ENCODE measurements at regions not wholly inside any gene's neighbourhood (a gene's known extent, or its start where the extent isn't known, plus 50 kb on each side); places are given as distances from the start of the nearest gene placed in this dataset.

DNA sequence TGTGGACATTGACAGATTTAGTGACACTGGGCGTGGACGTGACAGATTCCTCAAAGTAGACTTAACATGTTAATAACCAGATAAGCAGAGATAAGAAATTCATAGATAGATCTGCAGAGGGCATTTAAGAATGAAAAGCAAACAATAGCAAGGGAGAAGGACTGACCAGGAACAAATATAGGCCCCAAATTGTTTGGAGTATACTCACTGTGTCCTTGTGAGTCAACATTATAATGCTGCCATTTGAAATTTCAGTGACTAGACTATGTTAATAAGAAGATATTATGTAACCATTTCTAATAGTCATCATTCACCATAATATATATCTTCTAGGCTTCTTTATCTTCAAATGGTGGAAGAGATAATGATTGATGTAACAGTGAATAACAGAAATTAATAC lies 78.1 kb upstream of the SLC38A11 start:
- no peak for DNase-seq (ENCODE audit: low read depth in 2 of 2)

DNA sequence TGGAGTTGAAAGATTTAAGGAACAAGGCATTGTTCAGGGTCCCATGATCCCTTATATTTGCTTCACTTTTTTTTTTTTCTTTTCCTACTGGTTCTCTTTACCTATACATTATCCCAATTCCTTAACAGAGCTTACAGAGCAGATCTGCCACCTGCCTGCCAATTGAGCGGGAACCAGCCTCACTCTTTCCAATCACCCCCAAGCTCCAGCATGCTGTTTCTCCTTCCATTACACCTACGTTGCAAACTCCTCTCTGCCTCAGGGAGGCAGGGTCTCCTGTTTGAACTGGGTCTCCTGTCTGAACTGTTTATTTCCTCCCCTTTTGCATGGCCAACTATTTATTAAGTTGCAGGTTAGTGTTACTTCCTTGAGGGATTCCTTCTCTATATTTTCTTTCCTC lies 77.2 kb upstream of the SLC38A11 start:
- DNase-seq (ENCODE audit: low read depth in 2 of 2): no peak

DNA sequence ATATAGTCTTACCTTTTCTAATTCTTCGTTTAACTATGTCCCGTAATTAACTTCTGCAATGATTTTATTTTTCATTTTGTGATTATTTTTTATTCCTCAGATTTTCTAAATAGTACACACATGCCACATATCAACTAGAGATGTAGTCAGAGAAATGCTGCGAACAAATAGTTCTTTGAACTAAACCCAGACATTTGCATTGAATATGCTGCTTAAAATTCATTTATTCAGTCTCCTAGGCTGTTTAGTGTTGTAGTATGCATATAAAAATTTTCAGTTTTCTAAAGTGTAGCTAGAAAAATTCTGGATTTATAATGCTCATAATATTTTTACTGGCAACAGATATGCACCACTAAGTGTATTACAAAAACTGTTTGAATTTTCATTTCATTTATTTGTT lies 68.9 kb upstream of the SLC38A11 start:
- DNase-seq (ENCODE audit: low read depth in 2 of 2): no peak

DNA sequence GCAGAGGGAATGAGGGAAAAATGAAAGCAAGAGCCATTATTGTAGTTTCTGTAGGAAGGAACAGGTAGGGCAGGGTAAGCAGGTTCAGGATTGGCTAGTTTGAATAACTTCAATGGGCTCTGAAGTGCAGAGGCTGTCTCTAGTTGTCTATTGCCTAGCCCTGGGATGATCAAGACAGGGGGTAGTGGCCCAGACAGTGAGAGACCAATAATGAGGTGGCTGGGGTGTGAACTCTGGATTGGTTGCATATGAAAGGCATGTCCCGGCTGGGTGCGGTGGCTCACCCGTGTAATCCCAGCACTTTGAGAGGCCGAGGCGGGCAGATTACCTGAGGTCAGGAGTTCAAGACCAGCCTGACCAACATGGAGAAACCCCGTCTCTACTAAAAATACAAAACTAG lies 67.5 kb upstream of the SLC38A11 start:
- DNase-seq (ENCODE audit: low read depth in 2 of 2): no peak

DNA sequence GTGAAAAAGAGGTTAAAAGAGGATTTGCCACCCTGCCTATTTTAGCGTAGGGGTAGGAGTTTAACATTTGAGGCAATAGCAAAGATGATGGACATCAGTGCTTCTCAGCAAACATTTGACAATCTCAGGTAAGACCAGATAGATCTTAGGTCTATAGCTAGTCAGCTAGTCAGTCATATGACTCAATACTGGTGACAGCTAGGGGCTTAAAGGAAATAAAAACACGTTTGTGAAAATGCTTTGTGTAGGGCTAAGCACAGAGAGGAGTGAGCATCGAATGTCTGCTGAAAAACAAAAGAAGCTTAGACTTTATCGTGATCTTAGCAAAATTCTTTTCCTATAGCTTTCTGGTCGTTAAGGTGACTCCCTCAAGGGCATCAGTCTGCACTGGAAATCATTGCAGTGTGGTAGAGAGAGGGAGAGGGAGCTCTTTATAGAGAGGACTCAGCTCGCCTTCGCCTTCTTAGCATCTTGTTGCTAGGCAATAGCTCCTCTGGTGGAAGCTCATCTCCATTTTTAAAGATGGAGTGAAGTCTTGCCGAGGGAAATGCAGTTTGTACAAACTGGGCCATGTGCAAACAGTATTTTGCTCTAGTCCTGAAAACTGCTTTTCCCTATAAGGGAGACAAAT lies 62.8 kb upstream of the SLC38A11 start:
- no peak for DNase-seq (ENCODE audit: low read depth in 2 of 2)

DNA sequence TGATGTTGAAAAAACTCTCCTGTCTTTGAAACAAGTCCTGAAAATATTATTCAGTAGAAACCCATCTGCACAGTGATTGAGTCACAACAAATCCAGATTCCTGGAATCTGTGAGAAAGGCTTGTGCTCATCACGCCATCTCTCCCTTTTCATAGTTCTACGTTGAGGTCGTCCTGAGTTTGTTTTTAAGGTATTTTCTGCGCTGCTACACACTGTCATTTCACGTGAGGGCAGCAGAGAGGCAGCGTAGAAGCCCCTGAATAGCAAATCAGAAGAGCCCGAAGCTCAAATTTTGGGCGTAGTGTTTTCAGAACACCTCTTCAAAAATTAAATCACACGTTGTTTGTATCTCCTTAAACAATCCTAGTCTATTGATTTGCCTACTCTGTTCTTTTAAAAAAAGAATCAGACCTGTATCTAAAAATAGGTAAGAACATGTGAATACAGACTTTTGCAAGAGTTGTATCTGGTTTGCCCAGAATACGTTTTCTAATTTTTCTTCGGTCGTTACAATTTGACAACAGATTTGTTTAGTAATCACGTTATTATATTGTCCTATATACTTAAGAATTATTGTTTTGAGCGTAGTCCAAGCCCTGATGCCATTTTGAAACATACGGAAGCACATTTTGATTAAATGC lies 61.6 kb upstream of the SLC38A11 start:
- DNase-seq (ENCODE audit: low read depth in 2 of 2): no peak

DNA sequence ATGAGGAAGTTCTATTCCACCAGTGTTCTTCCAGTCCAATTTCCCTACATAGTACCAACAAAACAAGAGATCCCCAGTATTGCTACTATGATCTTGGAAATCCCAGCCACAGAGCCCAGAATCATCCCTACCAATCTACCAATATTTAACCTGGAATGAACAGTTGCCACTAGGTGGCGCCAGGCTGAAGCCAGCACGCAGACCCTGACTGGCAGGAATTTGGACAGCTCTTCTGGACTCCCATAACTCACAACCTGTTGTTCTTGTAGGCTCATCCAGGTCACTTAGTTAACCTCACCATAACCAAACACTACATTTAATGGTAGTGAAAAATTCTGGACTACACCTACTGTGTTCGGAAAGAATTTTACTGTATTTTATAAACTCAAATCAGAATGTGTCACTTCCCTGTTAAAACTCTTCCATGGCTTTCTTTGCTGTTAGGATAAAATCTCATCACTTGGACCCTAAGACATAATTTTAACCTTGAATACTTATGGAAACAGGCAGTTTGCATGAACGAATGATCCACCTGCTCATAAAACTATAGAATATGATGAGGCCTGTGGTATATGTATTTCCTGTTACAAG lies 59.8 kb upstream of the SLC38A11 start:
- DNase-seq (ENCODE audit: low read depth in 2 of 2): peak; percentile 6 to 18

DNA sequence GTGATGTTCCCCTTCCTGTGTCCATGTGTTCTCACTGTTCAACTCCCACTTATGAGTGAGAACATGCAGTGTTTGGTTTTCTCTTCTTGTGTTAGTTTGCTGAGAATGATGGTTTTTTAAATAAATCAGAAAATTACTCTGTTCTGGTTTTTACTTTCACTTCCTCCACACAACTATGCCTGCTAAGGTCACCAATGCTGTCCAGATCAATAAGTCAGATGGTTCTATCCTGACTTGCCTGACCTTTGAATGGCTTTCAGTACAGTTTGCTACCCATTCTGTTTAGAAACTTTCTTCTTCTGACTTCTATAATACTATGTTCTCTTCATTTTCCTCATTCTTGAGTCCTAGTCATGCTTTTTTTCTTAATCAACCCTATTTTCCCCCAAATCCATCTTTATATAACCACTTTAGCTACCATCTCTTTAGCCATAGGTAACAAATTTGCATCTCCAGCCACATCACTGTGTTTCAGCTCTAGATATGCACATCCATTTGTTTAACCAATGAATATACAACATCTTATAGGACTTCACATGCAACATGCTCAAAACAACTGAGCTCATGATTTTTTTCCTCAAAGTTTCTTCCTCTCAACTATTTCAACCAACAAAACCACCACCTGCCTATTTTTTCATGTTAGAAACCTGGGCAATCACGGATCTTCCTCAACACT lies 58.8 kb upstream of the SLC38A11 start:
- DNase-seq (ENCODE audit: low read depth in 2 of 2): no peak

DNA sequence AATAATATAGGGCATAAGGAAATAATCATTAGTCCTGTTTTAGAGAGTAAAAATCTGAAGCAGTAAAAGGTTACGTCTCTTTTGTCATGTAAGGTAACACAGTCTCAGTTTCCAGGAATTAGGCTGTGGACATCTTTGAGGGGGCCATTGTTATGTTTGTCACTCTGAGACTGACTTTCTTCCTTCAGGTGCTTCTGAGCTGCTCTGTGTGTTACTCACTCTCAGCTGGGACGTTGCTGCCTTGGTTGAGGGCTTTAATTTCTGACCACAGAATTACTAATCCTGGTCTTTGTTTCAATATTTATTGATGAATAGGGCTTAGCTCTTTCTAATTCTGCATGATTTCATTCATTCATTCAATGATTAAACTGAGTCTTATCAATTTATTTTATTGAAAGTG lies 55.9 kb upstream of the SLC38A11 start:
- no peak for DNase-seq (ENCODE audit: low read depth in 2 of 2)

DNA sequence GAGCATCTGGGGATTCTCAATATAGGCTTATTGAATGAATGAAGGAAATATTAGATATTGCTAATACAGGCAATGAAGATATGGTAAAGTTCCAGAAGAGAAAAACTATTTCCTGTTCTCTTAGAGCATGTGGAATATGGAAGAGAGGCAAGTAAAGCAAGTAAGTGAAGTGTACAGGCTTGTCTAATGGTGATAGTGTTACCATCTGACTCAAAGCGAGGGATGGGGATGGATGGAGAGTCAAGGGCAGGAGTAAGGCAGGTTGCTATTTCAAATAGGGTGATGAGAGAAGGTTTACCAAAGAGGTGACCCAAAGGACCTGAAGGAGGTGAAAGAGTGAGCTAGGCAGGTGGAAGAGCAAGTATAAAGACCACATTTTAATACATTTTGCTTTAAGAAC lies 55.2 kb upstream of the SLC38A11 start:
- no peak for DNase-seq (ENCODE audit: low read depth in 2 of 2)

DNA sequence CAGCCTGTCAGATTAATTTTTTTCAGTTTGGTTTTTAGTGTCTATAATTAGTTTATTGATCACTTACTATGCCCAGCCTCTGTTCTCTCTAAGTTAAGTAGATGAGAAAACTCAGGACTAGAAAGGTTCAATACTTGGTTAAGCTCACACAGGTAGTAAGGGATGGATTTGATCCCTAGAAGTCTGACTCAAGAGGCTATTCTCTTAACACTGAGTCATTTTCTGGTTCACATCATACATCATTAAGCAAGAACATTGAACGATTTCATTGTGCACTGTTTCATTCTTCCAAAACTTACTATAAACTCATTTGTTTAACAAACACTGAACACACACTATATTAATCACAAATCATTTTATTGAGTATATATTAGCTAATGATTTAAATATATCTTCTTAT lies 54.1 kb upstream of the SLC38A11 start:
- no peak for DNase-seq (ENCODE audit: low read depth in 2 of 2)

DNA sequence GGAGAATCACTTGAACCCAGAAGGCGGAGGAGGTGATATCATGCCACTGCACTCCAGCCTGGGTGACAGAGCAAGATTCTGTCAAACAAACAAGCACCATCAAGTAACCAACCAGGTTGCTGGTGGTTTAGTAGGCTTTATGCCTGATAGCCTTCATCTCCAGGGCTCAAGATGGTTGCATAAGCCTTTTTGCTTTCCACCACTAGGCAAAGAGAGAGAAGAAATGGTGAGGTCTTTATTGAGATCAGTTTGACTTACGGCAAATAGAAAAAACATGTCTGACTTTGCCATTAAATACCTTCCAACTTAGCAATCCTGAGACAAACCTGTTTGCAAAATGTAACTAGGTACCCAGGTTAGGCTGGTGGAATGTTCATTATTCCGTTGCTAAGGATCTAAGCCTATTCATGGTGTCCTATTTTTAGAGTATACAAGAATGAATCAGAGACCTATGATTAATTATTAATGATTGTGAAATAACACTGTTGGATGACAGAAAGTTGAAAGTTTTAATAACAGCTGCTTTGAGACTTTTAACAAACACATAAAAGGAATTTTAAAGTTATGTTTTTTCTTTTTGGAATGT lies 53.5 kb upstream of the SLC38A11 start:
- no peak for DNase-seq (ENCODE audit: low read depth in 2 of 2)

DNA sequence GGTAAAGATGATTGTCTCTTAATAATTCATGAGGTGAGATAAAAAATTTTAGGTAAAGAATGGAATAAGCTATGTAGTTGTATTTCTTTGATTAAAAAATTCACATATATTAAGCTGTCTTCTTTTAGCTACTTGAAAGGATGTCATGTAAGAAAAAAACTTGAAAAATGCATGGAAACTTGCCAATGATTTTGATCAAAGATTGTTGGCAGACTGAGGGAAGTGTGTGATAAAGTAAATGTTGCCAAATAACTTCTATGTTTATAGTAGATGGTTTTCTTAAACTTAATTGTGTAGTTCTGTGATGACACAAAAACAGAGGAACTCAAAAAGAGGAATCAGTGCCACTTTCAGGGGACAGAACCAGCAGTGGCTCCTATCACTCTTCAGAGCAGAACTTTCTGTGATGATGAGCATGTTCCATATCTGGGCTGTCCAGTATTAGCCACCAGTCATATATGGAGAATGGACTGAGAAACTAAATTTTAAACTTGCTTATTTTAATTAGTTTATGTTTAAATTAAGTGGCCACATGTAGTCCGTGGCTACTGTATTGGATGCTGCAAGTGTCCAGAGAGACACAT lies 51.9 kb upstream of the SLC38A11 start:
- no peak for DNase-seq (ENCODE audit: low read depth in 2 of 2)
